ENCODE measurements at regions not wholly inside any gene's neighbourhood (a gene's known extent, or its start where the extent isn't known, plus 50 kb on each side); places are given as distances from the start of the nearest gene placed in this dataset.

DNA sequence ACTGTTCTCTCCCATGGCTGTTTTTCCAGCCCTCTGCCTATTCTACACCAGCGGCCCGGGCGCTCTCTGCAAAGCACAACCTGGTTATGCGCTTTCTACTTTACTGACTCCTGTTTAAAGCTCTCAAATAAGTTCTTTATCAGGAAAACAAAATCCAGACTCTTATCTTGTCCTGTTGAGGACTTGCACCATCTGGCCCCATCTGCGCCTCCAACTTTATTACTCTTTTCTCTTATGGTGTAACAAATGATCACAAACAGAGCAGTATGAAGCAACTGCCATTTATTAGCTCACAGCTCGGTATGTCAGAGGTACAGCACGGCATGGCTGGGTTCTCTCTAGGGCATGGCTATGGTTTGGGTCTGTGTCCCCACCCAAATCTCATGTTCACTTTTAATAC, 236.5 kb upstream of the NT5C1B start:
- TF ChIP-seq REST (IDR thresholded peaks at IDR 0.05; ENCODE audit: insufficient replicate concordance, low read depth) (no peak), POLR2AphosphoS5 (IDR thresholded peaks at IDR 0.05; ENCODE audit: low read depth) (no peak), GABPA (IDR thresholded peaks at IDR 0.05; ENCODE audit: low read depth) (no peak), SPI1 (IDR thresholded peaks at IDR 0.05; ENCODE audit: borderline replicate concordance, low read depth) (no peak)
- TF ChIP-seq, protein P1, sequence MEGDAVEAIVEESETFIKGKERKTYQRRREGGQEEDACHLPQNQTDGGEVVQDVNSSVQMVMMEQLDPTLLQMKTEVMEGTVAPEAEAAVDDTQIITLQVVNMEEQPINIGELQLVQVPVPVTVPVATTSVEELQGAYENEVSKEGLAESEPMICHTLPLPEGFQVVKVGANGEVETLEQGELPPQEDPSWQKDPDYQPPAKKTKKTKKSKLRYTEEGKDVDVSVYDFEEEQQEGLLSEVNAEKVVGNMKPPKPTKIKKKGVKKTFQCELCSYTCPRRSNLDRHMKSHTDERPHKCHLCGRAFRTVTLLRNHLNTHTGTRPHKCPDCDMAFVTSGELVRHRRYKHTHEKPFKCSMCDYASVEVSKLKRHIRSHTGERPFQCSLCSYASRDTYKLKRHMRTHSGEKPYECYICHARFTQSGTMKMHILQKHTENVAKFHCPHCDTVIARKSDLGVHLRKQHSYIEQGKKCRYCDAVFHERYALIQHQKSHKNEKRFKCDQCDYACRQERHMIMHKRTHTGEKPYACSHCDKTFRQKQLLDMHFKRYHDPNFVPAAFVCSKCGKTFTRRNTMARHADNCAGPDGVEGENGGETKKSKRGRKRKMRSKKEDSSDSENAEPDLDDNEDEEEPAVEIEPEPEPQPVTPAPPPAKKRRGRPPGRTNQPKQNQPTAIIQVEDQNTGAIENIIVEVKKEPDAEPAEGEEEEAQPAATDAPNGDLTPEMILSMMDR (IDR thresholded peaks at IDR 0.05; ENCODE audit: insufficient read depth, low read length), result no peak
- Histone ChIP-seq H3K27me3 (ENCODE audit: insufficient read depth, poor library complexity, severe bottlenecking) (no peaks in the 10 kb centered on the region), H3K4me3 (replicated peaks; ENCODE audit: insufficient read depth, low read length) (no peak overlapping the region), H3K27ac (replicated peaks) (no peak overlapping the region)
- DNase-seq (ENCODE audit: low read depth in 1 of 2, low spot score in 1 of 2), result no peak

DNA sequence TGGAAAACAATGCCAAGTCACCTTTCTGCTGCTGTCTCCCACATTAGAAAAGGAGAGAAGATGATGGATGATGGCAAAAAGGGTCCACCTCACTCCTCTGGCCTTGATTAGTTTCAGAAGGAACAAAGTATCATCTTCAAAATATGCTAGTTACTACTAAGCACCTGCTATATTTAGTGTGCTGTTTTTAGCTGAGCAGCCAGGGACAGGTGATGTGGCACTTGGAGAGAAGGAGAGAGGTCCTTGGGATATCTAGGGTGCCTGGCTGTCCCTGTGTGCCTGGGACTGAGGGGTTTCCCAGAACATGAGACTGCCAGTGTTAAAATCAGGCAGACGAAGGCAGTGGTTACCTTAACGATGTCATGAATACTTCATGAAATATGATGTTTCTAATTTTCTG, 235.5 kb upstream of the NT5C1B start:
- Histone ChIP-seq H3K4me3 (replicated peaks; ENCODE audit: insufficient read depth, low read length) (no peak overlapping the region), H3K27ac (replicated peaks) (no peak overlapping the region), H3K27me3 (ENCODE audit: insufficient read depth, poor library complexity, severe bottlenecking) (no peaks in the 10 kb centered on the region)
- TF ChIP-seq SPI1 (IDR thresholded peaks at IDR 0.05; ENCODE audit: borderline replicate concordance, low read depth), result no peak
- TF ChIP-seq POLR2AphosphoS5 (IDR thresholded peaks at IDR 0.05; ENCODE audit: low read depth), result no peak
- TF ChIP-seq, protein P1 (IDR thresholded peaks at IDR 0.05; ENCODE audit: insufficient read depth, low read length), result no peak
- no peak for TF ChIP-seq REST (IDR thresholded peaks at IDR 0.05; ENCODE audit: insufficient replicate concordance, low read depth)
- TF ChIP-seq GABPA (IDR thresholded peaks at IDR 0.05; ENCODE audit: low read depth), result no peak
- no peak for DNase-seq (ENCODE audit: low read depth in 1 of 2, low spot score in 1 of 2)

DNA sequence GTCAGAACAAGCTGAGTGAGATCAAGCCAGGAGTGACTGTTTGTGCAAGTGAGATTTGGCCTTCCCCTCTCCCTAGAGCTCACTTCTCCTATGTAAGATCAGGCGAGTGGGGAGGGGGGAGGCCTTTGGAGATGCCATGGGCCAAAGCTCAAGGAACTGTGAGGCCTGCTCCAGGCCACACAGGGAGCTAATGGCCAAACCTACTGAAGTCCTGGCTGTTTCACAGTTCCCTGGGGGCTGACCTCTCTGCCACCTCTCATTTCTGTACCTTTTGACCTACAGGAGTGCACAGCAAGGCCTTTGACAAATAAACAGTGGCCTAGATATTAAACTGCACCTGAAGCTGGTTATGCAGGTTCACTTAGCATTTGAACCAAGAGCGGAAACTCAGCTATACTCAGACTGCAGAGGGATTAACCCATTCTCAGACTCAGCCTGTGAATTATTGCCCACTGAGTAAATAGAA, 235.0 kb upstream of the NT5C1B start:
- TF ChIP-seq SPI1 (IDR thresholded peaks at IDR 0.05; ENCODE audit: borderline replicate concordance, low read depth), result no peak
- TF ChIP-seq, protein P1 (IDR thresholded peaks at IDR 0.05; ENCODE audit: insufficient read depth, low read length), result no peak
- TF ChIP-seq POLR2AphosphoS5 (IDR thresholded peaks at IDR 0.05; ENCODE audit: low read depth), result no peak
- no peak for TF ChIP-seq GABPA (IDR thresholded peaks at IDR 0.05; ENCODE audit: low read depth)
- no peak for TF ChIP-seq REST (IDR thresholded peaks at IDR 0.05; ENCODE audit: insufficient replicate concordance, low read depth)
- H3K27me3 ChIP-seq (ENCODE audit: insufficient read depth, poor library complexity, severe bottlenecking), result no peaks in the 10 kb centered on the region
- H3K27ac ChIP-seq (replicated peaks), result no peak overlapping the region
- no peak overlapping the region for H3K4me3 ChIP-seq (replicated peaks; ENCODE audit: insufficient read depth, low read length)
- no peak for DNase-seq (ENCODE audit: low read depth in 1 of 2, low spot score in 1 of 2)
